ENCODE measurements at regions not wholly inside any gene's neighbourhood (a gene's known extent, or its start where the extent isn't known, plus 50 kb on each side); places are given as distances from the start of the nearest gene placed in this dataset.

DNA sequence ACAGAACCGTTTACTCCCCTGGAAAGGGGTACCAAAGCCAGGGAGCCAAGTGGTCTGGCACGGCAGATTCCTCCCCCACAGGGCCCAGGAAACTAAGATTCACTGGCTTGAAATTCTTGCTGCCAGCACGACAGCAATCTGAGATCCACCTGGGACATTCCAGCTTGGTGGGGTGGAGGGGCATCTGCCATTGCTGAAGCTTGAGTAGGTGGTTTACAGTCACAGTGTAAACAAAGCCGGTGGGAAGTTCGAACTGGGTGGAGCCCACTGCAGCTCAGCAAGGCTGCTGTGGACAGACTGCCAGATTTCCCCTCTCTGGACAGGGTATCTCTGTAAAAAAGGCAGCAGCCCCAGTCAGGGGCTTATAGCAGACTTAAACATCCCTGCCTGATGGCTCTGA lies 901.7 kb upstream of the LRRTM1 start:
- DNase-seq (ENCODE audit: low read depth): no peak

- no peak for DNase-seq (ENCODE audit: low read depth)
These were observed 892.5 kb upstream of the LRRTM1 start for GRCh38 chr2:81196933-81197628.

- no peak for DNase-seq (ENCODE audit: low read depth)
These were observed 891.9 kb upstream of the LRRTM1 start for GRCh38 chr2:81196383-81196851.

- no peak for DNase-seq (ENCODE audit: low read depth)
These were observed 891.3 kb upstream of the LRRTM1 start for GRCh38 chr2:81195774-81196382.

GRCh38 chr2:81195017-81195773 lies 890.6 kb upstream of the LRRTM1 start:
- DNase-seq (ENCODE audit: low read depth): no peak

- DNase-seq (ENCODE audit: low read depth): no peak
These were observed 890.0 kb upstream of the LRRTM1 start for GRCh38 chr2:81194581-81194980.

DNA sequence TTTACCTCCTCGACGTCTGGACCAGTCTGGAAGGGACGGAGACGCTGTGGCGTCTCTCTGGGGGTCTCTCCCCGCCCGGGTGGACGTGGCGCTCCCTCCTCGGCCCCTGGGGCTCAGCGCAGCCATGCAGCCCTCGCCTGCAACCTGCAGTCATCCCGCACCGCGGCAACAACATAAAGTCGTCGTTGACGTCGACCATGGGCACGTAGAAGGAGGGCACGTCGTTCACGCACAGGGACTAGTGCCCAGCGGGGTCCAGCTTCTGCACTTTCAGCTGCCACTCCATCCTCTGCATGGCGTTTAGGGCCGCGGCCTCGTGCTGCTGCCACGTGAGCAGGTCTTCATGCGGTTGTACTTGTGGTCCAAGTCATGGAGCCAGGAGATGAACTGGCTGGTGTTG lies 889.6 kb upstream of the LRRTM1 start:
- no peak for DNase-seq (ENCODE audit: low read depth)

DNA sequence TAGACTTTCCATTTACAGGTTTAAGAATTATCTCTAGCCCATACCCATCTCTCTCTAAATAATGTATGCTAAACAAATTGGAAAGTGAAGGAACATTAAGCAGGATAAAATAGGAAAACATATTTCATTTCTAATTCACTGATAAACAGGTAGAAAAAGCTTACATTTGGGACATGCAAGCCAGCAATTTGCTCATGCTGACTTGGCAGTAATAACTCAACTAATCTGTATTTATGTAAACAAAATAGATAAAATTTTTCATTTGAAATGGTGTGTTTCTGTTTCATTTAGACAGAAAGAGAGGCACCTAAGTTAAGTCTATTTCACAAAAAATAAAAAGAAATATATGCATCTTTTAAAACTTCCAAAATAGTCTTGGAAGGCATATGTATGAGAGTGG lies 877.3 kb upstream of the LRRTM1 start:
- DNase-seq (ENCODE audit: low read depth): no peak

GRCh38 chr2:81171447-81171846 lies 866.9 kb upstream of the LRRTM1 start:
- DNase-seq (ENCODE audit: low read depth): no peak

DNA sequence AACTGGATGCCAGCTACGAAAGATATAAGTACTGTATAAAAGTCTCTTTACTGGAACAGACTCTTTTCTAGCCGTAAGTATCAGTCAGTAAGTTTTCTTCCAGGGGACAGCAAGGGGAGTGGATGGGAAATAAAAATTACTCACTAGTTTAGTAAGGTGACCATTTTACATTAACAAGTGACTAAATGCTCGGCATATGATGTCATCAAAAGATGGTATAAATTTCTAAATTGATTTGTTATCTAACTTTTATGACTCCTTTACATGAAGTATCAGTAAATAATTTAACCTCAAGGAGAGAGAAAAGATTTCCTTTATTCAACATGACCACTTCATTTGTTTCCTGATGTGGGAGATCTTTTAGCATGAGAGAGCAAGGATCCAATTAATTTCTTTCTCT lies 859.0 kb upstream of the LRRTM1 start:
- no peak for DNase-seq (ENCODE audit: low read depth)

GRCh38 chr2:81158505-81158904 lies 854.0 kb upstream of the LRRTM1 start:
- DNase-seq (ENCODE audit: low read depth): no peak

- DNase-seq (ENCODE audit: low read depth): no peak
These were observed 843.8 kb upstream of the LRRTM1 start for GRCh38 chr2:81148323-81148722.

GRCh38 chr2:81136296-81136695 lies 831.7 kb upstream of the LRRTM1 start:
- DNase-seq (ENCODE audit: low read depth): no peak

GRCh38 chr2:81097361-81097760 lies 792.8 kb upstream of the LRRTM1 start:
- DNase-seq (ENCODE audit: low read depth): no peak

DNA sequence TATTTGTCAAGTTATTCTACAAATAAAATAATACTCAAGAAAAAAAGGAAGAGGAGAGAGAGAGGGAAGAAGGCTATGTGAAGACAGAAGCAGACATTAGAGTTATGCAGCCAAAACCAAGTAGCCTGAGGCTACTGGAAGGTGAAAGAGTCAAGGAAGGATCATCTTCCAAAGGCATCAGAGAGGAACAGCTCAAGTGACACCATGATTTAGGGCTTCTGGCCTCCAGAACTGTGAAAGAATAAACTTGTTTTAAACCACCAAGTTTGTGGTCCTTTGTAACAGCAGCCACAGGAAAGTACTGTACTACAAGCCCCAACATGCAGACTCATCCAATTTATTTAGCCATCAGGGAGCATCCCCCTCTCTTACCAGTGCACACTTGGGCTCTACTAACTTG lies 788.5 kb upstream of the LRRTM1 start:
- no peak for DNase-seq (ENCODE audit: low read depth)

DNA sequence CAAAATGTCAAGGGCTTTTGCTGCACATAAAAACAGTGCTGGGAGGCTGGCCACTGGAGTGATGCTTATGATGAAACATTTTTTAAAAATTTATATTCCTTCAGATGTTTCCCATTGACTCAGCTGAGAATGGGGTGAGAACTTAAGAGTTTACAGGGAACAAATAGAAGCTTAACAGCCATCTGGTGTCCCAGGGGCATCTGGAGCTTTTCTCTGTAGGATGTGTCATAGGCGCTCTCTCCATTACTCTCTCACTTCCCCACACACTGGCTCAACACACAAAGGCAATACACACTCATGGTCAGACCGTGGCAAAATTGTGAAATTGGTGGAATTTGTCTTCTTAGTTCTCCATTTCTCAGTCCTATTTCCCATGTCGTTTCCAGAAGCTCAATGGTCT lies 783.1 kb upstream of the LRRTM1 start:
- DNase-seq (ENCODE audit: low read depth): no peak

DNA sequence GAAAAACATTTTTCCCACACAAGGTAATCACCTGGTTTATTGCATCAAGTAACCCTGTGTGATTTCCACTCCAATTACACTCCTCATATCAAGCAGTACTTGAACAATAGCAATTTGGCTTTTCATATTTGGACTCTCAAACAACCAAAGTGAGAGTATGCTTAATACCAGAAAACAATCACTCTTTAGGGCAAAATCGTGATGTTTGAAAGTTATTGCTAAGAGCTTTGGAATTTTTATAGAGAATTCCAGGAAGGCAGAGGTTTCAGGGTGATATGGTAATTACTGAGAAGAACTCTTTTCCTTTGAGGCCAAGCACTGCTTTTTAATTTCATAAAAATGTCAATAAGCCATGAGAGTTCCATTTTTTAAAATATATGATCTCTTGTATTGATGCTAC lies 779.5 kb upstream of the LRRTM1 start:
- DNase-seq (ENCODE audit: low read depth): no peak

DNA sequence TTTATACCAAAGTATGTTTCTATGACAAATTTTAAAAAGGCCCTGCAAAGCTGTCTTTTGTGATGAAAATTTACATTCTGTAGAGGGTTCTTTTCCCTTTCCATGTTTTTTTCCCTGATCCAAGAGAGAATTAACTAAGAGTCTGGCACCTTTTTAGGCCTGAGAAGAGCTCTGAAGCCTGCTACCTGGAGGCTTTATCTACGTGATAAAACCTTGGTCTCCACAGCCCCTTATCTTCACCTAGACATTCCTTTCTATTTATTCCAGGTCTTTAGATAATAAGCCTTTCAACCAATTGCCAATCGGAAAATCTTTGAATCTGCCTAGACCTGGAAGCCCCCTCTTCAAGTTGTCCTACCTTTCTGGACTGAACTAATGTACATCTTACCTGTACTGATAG lies 774.1 kb upstream of the LRRTM1 start:
- DNase-seq (ENCODE audit: low read depth): no peak

DNA sequence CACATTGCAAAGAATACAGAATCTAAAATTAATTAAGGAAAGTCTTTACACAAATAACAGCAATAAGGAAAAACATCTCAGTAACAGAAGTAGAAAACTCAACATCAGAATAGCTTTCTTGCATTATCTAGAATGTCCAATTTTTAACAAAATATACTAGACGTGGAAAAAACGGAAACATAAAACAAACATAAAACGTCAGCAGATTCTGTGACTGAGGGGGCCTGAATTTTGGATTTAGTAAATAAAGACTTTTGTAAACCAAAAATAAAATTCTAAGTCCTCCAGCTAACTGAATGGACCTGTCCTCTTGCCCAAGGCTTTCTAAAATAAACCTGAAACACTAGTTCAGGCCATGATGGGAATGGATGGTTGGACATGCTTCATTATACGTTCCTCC lies 773.5 kb upstream of the LRRTM1 start:
- no peak for DNase-seq (ENCODE audit: low read depth)

- DNase-seq (ENCODE audit: low read depth): no peak
These were observed 772.8 kb upstream of the LRRTM1 start for GRCh38 chr2:81077396-81077795.

DNA sequence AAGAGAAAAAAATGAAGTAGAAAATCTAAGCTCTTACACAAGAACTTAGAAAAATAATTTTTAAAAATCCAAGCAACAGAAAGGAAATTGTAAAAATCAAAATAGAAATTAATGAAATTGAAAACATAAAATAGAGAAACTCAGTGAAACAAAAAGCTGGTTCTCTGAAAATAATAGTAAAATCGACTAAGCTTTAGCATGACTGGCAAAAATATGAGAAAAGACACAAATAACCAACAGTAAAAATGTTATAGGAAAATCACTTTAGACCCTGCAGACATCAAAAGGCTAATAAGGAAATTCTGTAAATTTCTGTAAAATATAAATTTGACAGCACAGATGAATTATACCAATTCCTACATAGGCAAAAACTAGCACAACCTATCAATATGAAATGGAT lies 768.9 kb upstream of the LRRTM1 start:
- DNase-seq (ENCODE audit: low read depth): no peak

GRCh38 chr2:81068144-81068543 lies 763.6 kb upstream of the LRRTM1 start:
- no peak for DNase-seq (ENCODE audit: low read depth)

DNA sequence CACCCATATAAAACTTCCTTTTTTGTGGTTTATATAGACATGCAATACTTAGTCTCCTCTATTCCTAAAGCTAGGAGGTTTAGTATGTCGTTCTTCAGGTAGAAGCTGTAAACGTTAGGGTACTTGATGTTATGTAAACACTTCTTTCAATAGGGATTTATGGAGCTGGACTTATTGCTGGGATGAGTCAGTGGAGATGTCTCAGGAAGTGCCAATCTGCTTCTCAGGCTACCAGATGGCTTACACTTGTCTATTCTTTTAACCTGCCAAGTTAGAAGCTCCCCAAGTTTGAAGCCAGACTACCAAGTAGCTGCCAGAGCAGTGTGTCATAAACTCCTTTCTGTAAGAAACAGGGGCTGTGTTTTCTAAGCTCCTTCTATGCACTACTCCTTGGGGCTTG lies 756.5 kb upstream of the LRRTM1 start:
- DNase-seq (ENCODE audit: low read depth): no peak
